Fibroblast of lung (primary cell): ENCODE measurements at regions not wholly inside any gene's neighbourhood (a gene's known extent, or its start where the extent isn't known, plus 50 kb on each side); places are given as distances from the start of the nearest gene placed in this dataset.

ENCODE experiments used
- DNase-seq, 2 donors: peaks; one replicate each; pipeline versions ENCODE4 v3.0.0 to v3.0.0-alpha.2; 2010; ENCODE audit warnings: low read depth in 2 of 2
- H2AFZ ChIP-seq: 2 replicates; pipeline ENCODE4 v1.5.1; 2012; ENCODE audit warnings: low read length, control low read depth, inconsistent platforms
- H3K27ac ChIP-seq: 2 replicates; pipeline ENCODE4 v1.5.1; 2011; ENCODE audit warnings: low read length, control low read depth; ENCODE audit not compliant: insufficient read depth
- H3K27me3 ChIP-seq: 2 replicates; pipeline ENCODE4 v1.5.1; 2011; ENCODE audit warnings: mild to moderate bottlenecking, low read length; ENCODE audit not compliant: control insufficient read depth, insufficient read depth
- H3K36me3 ChIP-seq: 2 replicates; pipeline ENCODE4 v1.5.1; 2011; ENCODE audit warnings: low read length; ENCODE audit not compliant: control insufficient read depth, insufficient read depth
- H3K4me1 ChIP-seq: 2 replicates; pipeline ENCODE4 v1.5.1; 2011; ENCODE audit warnings: low read length; ENCODE audit not compliant: control insufficient read depth, insufficient read depth; ENCODE audit errors: extremely low read depth
- H3K4me2 ChIP-seq: 2 replicates; pipeline ENCODE4 v1.5.1; 2011; ENCODE audit warnings: low read length, control low read depth; ENCODE audit not compliant: insufficient read depth; ENCODE audit errors: extremely low read depth
- H3K4me3 ChIP-seq, 4 experiments: fragments of 200-600 bp in 1 of 4; sonication (generic) in 1 of 4; replicated peaks in 1 of 4; 2 replicates each; pipeline ENCODE4 v1.5.1; 2011 to 2016; ENCODE audit warnings: low read length in 4 of 4, low read depth in 3 of 4, mild to moderate bottlenecking in 3 of 4, control low read depth in 2 of 4, inconsistent platforms in 1 of 4, mixed read lengths in 1 of 4; ENCODE audit not compliant: insufficient read depth in 1 of 4; ENCODE audit errors: control extremely low read depth in 1 of 4
- H3K79me2 ChIP-seq: 2 replicates; pipeline ENCODE4 v1.5.1; 2012; ENCODE audit warnings: mild to moderate bottlenecking, low read length, inconsistent platforms; ENCODE audit not compliant: control insufficient read depth, insufficient read depth
- H3K9ac ChIP-seq: 2 replicates; pipeline ENCODE4 v1.5.1; 2011; ENCODE audit warnings: mild to moderate bottlenecking, low read length, control low read depth; ENCODE audit not compliant: insufficient read depth
- H3K9me3 ChIP-seq: 2 replicates; pipeline ENCODE4 v1.5.1; 2012; ENCODE audit warnings: low read depth, low read length; ENCODE audit not compliant: control insufficient read depth, insufficient read depth
- H4K20me1 ChIP-seq: 2 replicates; pipeline ENCODE4 v1.5.1; 2011; ENCODE audit warnings: low read length; ENCODE audit not compliant: control insufficient read depth, insufficient read depth; ENCODE audit errors: extremely low read depth
- EZH2 ChIP-seq: IDR thresholded peaks from 2 replicates; pipeline ENCODE4 v1.5.1; 2012; ENCODE audit warnings: low read length, control low read depth, mild to moderate bottlenecking; ENCODE audit errors: missing control alignments
- TF ChIP-seq, protein P1 (sequence below), 2 donors: IDR thresholded peaks in 1 of 2; conservative IDR thresholded peaks in 1 of 2; 1 replicate in 1 of 2; 2 replicates in 1 of 2; pipeline ENCODE4 v1.5.1; 2011 to 2012; ENCODE audit warnings: low read length in 2 of 2, control low read depth in 1 of 2, inconsistent platforms in 1 of 2, low read depth in 1 of 2, mild to moderate bottlenecking in 1 of 2

DNA sequence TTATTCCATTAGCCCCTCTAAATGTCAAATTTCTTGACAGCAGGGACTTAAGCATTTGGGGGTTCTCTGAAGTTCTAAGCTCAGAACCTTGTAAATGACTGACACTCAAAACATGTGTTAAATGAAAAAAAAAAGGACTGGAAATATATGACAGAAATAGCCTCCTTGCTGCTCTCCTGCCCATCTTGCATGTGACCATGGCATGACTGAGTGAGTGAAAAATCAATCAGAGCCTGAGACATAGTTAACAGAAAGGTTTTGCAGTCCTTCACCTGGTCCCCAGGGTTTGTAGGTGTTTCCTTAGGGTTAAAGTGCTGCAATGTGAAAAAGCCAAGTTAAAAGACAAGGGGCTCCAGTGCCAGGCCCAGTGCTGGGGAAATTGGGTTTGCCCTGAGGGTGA, 168.1 kb downstream of the ZBTB18 start:
- Histone ChIP-seq H3K27ac (no peak overlapping the region), H3K79me2 (no peaks in the 10 kb centered on the region), H2AFZ (no peak overlapping the region), H3K4me1 (no peaks in the 10 kb centered on the region), H3K9me3 (no peaks in the 10 kb centered on the region), H3K27me3 (peaks cover 5% of the 10 kb centered on the region), H3K36me3 (no peaks in the 10 kb centered on the region), H3K4me3 (no peak overlapping the region), H3K4me2 (no peak overlapping the region), H4K20me1 (no peaks in the 10 kb centered on the region), H3K9ac (no peak overlapping the region)
- TF ChIP-seq EZH2: no peak
- TF ChIP-seq, protein P1, sequence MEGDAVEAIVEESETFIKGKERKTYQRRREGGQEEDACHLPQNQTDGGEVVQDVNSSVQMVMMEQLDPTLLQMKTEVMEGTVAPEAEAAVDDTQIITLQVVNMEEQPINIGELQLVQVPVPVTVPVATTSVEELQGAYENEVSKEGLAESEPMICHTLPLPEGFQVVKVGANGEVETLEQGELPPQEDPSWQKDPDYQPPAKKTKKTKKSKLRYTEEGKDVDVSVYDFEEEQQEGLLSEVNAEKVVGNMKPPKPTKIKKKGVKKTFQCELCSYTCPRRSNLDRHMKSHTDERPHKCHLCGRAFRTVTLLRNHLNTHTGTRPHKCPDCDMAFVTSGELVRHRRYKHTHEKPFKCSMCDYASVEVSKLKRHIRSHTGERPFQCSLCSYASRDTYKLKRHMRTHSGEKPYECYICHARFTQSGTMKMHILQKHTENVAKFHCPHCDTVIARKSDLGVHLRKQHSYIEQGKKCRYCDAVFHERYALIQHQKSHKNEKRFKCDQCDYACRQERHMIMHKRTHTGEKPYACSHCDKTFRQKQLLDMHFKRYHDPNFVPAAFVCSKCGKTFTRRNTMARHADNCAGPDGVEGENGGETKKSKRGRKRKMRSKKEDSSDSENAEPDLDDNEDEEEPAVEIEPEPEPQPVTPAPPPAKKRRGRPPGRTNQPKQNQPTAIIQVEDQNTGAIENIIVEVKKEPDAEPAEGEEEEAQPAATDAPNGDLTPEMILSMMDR (conservative IDR thresholded peaks at IDR 0.05 in 1 of 2, IDR thresholded peaks at IDR 0.05 in 1 of 2; ENCODE audit: low read depth in 1 of 2, low read length in 2 of 2): no peak
- DNase-seq: no peak

DNA sequence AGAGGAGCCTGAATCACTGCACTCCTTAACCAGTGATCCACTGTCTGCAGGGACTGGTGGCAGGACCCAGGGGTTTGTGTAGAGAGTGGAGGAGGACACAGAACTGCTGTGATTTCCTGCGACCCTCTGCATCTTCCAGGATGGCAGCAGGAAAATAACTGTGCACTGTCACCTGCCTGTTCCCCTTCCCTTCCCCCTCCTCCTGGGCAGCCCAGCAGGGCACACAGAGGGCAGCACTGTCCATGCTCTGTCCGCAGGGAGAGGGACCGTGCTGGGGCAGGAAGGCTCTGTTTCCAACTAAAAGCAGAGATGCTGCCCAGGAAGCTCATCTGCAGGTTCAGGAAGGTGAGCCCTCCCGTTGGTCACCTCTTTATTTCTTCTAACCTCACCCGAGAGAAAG, 168.7 kb downstream of the ZBTB18 start:
- no peak overlapping the region for H3K9ac ChIP-seq
- H3K36me3 ChIP-seq: no peaks in the 10 kb centered on the region
- H3K4me3 ChIP-seq: no peak overlapping the region
- no peak overlapping the region for H3K27ac ChIP-seq
- TF ChIP-seq, protein P1 (conservative IDR thresholded peaks at IDR 0.05 in 1 of 2, IDR thresholded peaks at IDR 0.05 in 1 of 2; ENCODE audit: low read depth in 1 of 2, low read length in 2 of 2): no peak
- no peak for TF ChIP-seq EZH2
- DNase-seq: no peak
- no peaks in the 10 kb centered on the region for H3K4me1 ChIP-seq
- no peaks in the 10 kb centered on the region for H3K9me3 ChIP-seq
- H2AFZ ChIP-seq: no peak overlapping the region
- H3K79me2 ChIP-seq: no peaks in the 10 kb centered on the region
- H3K4me2 ChIP-seq: no peak overlapping the region
- H4K20me1 ChIP-seq: no peaks in the 10 kb centered on the region
- H3K27me3 ChIP-seq: peaks cover 5% of the 10 kb centered on the region

DNA sequence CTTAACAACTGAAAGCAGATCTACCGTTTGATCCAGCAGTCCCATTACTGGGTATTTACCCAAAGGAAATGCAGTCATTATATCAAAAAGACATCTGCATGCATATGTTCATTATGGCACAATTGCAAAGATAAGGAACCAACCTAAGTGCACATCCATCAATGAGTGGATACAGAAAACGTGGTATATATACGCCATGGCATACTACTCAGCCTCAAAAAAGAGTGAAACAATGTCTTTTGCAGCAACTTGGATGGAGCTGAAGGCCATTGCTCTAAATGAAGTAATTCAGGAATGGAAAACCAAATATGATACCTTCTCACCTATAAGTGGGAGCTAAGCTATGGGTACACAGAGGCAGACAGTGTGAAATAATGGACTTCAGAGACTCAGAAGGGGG, 169.3 kb downstream of the ZBTB18 start:
- no peak overlapping the region for H3K9ac ChIP-seq
- TF ChIP-seq, protein P1 (conservative IDR thresholded peaks at IDR 0.05 in 1 of 2, IDR thresholded peaks at IDR 0.05 in 1 of 2; ENCODE audit: low read depth in 1 of 2, low read length in 2 of 2): no peak
- no peak for TF ChIP-seq EZH2
- no peaks in the 10 kb centered on the region for H3K4me1 ChIP-seq
- no peak for DNase-seq
- H3K27me3 ChIP-seq: peaks cover 5% of the 10 kb centered on the region
- H3K79me2 ChIP-seq: no peaks in the 10 kb centered on the region
- H3K27ac ChIP-seq: no peak overlapping the region
- H3K36me3 ChIP-seq: no peaks in the 10 kb centered on the region
- no peaks in the 10 kb centered on the region for H4K20me1 ChIP-seq
- H3K4me2 ChIP-seq: no peak overlapping the region
- no peak overlapping the region for H3K4me3 ChIP-seq
- H2AFZ ChIP-seq: no peak overlapping the region
- H3K9me3 ChIP-seq: no peaks in the 10 kb centered on the region
